GM23338 (cell line): ENCODE measurements at regions not wholly inside any gene's neighbourhood (a gene's known extent, or its start where the extent isn't known, plus 50 kb on each side); places are given as distances from the start of the nearest gene placed in this dataset.

ENCODE experiments used
- ATAC-seq: fragments of 200-7000 bp; cut with Tn5 transposase; 3 replicates; pipeline ENCODE4 v1.9.1; 2020
- DNase-seq: peaks from one replicate; pipeline ENCODE4 v3.0.0-alpha.2; 2015; ENCODE audit warnings: low spot score
- H2AFZ ChIP-seq: fragments of 200-600 bp; sonication (generic); 2 replicates; pipeline ENCODE4 v1.8.0; 2016; ENCODE audit warnings: antibody characterized with exemption, mild to moderate bottlenecking, moderate library complexity
- H3F3A ChIP-seq: fragments of 200-600 bp; sonication (generic); replicated peaks from 2 replicates; pipeline ENCODE4 v1.8.0; 2017; ENCODE audit warnings: antibody characterized with exemption, mixed run types, low read depth
- H3K27ac ChIP-seq: fragments of 200-600 bp; sonication (generic); 2 replicates; pipeline ENCODE4 v1.6.1; 2016; ENCODE audit warnings: low read depth
- H3K27me3 ChIP-seq: fragments of 200-600 bp; sonication (generic); 2 replicates; pipeline ENCODE4 v1.8.0; 2016; ENCODE audit warnings: mild to moderate bottlenecking, mixed run types, moderate library complexity; ENCODE audit not compliant: insufficient read depth
- H3K36me3 ChIP-seq: fragments of 200-600 bp; sonication (generic); 2 replicates; pipeline ENCODE4 v1.8.0; 2016; ENCODE audit warnings: mild to moderate bottlenecking; ENCODE audit not compliant: insufficient read depth
- H3K4me1 ChIP-seq: fragments of 200-600 bp; sonication (generic); 2 replicates; pipeline ENCODE4 v1.8.0; 2016; ENCODE audit warnings: mild to moderate bottlenecking, moderate library complexity; ENCODE audit not compliant: insufficient read depth
- H3K4me2 ChIP-seq: fragments of 200-600 bp; sonication (generic); 2 replicates; pipeline ENCODE4 v1.7.1; 2017; ENCODE audit warnings: mixed run types
- H3K4me3 ChIP-seq: fragments of 200-600 bp; sonication (generic); 2 replicates; pipeline ENCODE4 v1.6.1; 2016; ENCODE audit warnings: mixed run types
- H3K79me2 ChIP-seq: fragments of 200-600 bp; sonication (generic); replicated peaks from 2 replicates; pipeline ENCODE4 v1.8.0; 2017; ENCODE audit warnings: mild to moderate bottlenecking; ENCODE audit not compliant: insufficient read depth
- H3K9me2 ChIP-seq: fragments of 200-600 bp; sonication (generic); 2 replicates; pipeline ENCODE4 v1.8.0; 2017; ENCODE audit not compliant: insufficient read depth
- H4K20me1 ChIP-seq: fragments of 200-600 bp; sonication (generic); replicated peaks from 2 replicates; pipeline ENCODE4 v1.8.0; 2017; ENCODE audit warnings: mild to moderate bottlenecking; ENCODE audit not compliant: insufficient read depth
- H3K27ac Mint-ChIP-seq: 2 replicates; pipeline ENCODE4 v1.8.0; 2020; ENCODE audit warnings: inconsistent platforms, mild to moderate bottlenecking, moderate library complexity, mixed read lengths
- H3K27me3 Mint-ChIP-seq: 3 replicates; pipeline ENCODE4 v1.8.0; 2022; ENCODE audit warnings: low read depth, mild to moderate bottlenecking, moderate library complexity, mixed read lengths, inconsistent platforms; ENCODE audit not compliant: insufficient read depth, poor library complexity
- H3K36me3 Mint-ChIP-seq: 3 replicates; pipeline ENCODE4 v1.8.0; 2021; ENCODE audit warnings: low read depth, mild to moderate bottlenecking, inconsistent platforms, moderate library complexity, mixed read lengths
- H3K4me1 Mint-ChIP-seq: 3 replicates; pipeline ENCODE4 v1.8.0; 2020; ENCODE audit warnings: mild to moderate bottlenecking, inconsistent platforms, mixed read lengths
- H3K4me3 Mint-ChIP-seq: 3 replicates; pipeline ENCODE4 v1.8.0; 2021; ENCODE audit warnings: moderate library complexity, mild to moderate bottlenecking, inconsistent platforms, mixed read lengths
- H3K9me3 Mint-ChIP-seq: 3 replicates; pipeline ENCODE4 v1.8.0; 2020; ENCODE audit warnings: moderate library complexity, mild to moderate bottlenecking, inconsistent platforms, mixed read lengths
- CREB1 ChIP-seq: fragments of 250-450 bp; sonication (Bioruptor Pico); IDR thresholded peaks from 2 replicates; pipeline ENCODE4 v1.5.0; 2020; ENCODE audit warnings: low read depth, mild to moderate bottlenecking, moderate library complexity
- EZH2 ChIP-seq: fragments of 200-600 bp; sonication (generic); IDR thresholded peaks from one replicate; pipeline ENCODE4 v1.8.0; 2017; ENCODE audit warnings: antibody characterized with exemption, mild to moderate bottlenecking, low read depth; ENCODE audit not compliant: unreplicated experiment
- EZH2phosphoT487 ChIP-seq: fragments of 200-600 bp; sonication (generic); IDR thresholded peaks from one replicate; pipeline ENCODE4 v1.8.1; 2018; ENCODE audit warnings: antibody characterized with exemption; ENCODE audit not compliant: unreplicated experiment
- JUNB ChIP-seq: IDR thresholded peaks from one replicate; pipeline ENCODE4 v1.6.1; 2016; ENCODE audit warnings: antibody characterized with exemption; ENCODE audit not compliant: unreplicated experiment
- NANOG ChIP-seq: IDR thresholded peaks from 2 replicates; pipeline ENCODE4 v1.6.1; 2016; ENCODE audit warnings: antibody characterized with exemption, borderline replicate concordance
- POLR2AphosphoS5 ChIP-seq: IDR thresholded peaks from 2 replicates; pipeline ENCODE4 v1.6.1; 2016; ENCODE audit warnings: antibody characterized with exemption, low read depth
- STAT1 ChIP-seq: IDR thresholded peaks from one replicate; pipeline ENCODE4 v1.6.1; 2016; ENCODE audit warnings: antibody characterized with exemption; ENCODE audit not compliant: unreplicated experiment
- ZNF114 ChIP-seq: fragments of 250-450 bp; sonication (Bioruptor Pico); IDR thresholded peaks from 2 replicates; pipeline ENCODE4 v1.5.0; 2020; ENCODE audit warnings: mild to moderate bottlenecking, moderate library complexity
- ZNF331 ChIP-seq: fragments of 250-450 bp; sonication (Bioruptor Pico); IDR thresholded peaks from 2 replicates; pipeline ENCODE4 v1.5.0; 2020; ENCODE audit warnings: low read depth, mild to moderate bottlenecking, moderate library complexity
- TF ChIP-seq, protein P1 (sequence below), 2 experiments: fragments of 200-600 bp in 1 of 2; sonication (generic) in 1 of 2; conservative IDR thresholded peaks; 2 replicates each; pipeline versions ENCODE4 v1.5.1 to v1.6.1; 2016 to 2017; ENCODE audit warnings: antibody characterized with exemption in 2 of 2, low read depth in 2 of 2, mild to moderate bottlenecking in 2 of 2, moderate library complexity in 1 of 2
- TF ChIP-seq, protein P2 (sequence below): IDR thresholded peaks from one replicate; pipeline ENCODE4 v1.6.1; 2018; ENCODE audit warnings: antibody characterized with exemption; ENCODE audit not compliant: unreplicated experiment
- TF ChIP-seq, protein P3 (sequence below): fragments of 250-450 bp; sonication (Bioruptor Pico); IDR thresholded peaks from 2 replicates; pipeline ENCODE4 v1.5.0; 2020; ENCODE audit warnings: mild to moderate bottlenecking, moderate library complexity
- TF ChIP-seq, protein P4 (sequence below): IDR thresholded peaks from 2 replicates; pipeline ENCODE4 v1.6.1; 2016; ENCODE audit warnings: antibody characterized with exemption

DNA sequence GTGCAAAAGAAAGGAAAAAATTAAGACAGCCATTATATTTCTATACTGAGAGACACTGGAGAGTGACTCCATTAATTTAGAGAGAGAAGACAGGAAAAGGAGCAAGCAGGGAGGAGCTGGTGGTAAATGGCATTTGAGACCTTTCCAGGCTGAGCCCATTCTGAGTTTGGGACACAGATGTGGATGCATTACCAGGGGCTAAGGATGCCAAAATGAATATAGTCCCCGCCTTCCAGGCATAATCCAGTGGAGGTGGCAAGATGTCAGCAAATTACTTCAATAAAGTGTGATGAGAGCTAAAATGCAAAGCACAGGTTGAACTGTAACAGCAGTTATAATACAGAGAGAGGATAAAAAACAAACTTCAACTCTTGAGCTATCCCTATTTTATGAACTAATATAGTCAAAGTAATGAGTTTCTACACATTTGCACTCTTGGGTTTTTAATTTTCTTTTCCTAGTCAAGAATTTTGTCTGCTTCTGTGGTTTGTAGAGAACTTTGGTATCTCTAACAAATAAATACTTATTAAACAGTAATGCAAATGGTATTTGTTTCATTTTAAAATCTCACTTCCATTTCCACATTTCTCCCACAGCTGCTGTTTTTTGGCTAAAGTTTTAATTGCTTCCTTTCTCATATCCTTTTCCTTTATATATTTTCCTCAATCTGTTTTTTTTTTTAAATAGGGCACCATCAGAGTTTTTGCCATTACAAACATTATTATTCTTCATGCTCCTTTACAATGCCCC, 228.2 kb upstream of the KCNK2 start:
- Mint-ChIP-seq H3K27ac (no peak overlapping the region), H3K9me3 (peaks cover 7% of the 10 kb centered on the region), H3K4me1 (no peaks in the 10 kb centered on the region), H3K4me3 (no peak overlapping the region), H3K27me3 (no peaks in the 10 kb centered on the region), H3K36me3 (peaks cover 6% of the 10 kb centered on the region; the same call in 2 of the 3 replicates)
- H4K20me1 ChIP-seq: no peaks in the 10 kb centered on the region
- H3F3A ChIP-seq: no peaks in the 10 kb centered on the region
- ATAC-seq (no peak), DNase-seq (no peak)
- no peak overlapping the region for H3K4me3 ChIP-seq
- peaks cover 9% of the 10 kb centered on the region; the same call in 1 of the 2 replicates for H3K36me3 ChIP-seq
- H3K4me2 ChIP-seq: no peak overlapping the region
- H3K27me3 ChIP-seq: no peaks in the 10 kb centered on the region
- H3K9me2 ChIP-seq: no peaks in the 10 kb centered on the region
- no peak for TF ChIP-seq EZH2
- TF ChIP-seq POLR2AphosphoS5: no peak
- TF ChIP-seq, protein P1, sequence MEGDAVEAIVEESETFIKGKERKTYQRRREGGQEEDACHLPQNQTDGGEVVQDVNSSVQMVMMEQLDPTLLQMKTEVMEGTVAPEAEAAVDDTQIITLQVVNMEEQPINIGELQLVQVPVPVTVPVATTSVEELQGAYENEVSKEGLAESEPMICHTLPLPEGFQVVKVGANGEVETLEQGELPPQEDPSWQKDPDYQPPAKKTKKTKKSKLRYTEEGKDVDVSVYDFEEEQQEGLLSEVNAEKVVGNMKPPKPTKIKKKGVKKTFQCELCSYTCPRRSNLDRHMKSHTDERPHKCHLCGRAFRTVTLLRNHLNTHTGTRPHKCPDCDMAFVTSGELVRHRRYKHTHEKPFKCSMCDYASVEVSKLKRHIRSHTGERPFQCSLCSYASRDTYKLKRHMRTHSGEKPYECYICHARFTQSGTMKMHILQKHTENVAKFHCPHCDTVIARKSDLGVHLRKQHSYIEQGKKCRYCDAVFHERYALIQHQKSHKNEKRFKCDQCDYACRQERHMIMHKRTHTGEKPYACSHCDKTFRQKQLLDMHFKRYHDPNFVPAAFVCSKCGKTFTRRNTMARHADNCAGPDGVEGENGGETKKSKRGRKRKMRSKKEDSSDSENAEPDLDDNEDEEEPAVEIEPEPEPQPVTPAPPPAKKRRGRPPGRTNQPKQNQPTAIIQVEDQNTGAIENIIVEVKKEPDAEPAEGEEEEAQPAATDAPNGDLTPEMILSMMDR (conservative IDR thresholded peaks at IDR 0.05; ENCODE audit: low read depth in 2 of 2): no peak
- TF ChIP-seq, protein P2, sequence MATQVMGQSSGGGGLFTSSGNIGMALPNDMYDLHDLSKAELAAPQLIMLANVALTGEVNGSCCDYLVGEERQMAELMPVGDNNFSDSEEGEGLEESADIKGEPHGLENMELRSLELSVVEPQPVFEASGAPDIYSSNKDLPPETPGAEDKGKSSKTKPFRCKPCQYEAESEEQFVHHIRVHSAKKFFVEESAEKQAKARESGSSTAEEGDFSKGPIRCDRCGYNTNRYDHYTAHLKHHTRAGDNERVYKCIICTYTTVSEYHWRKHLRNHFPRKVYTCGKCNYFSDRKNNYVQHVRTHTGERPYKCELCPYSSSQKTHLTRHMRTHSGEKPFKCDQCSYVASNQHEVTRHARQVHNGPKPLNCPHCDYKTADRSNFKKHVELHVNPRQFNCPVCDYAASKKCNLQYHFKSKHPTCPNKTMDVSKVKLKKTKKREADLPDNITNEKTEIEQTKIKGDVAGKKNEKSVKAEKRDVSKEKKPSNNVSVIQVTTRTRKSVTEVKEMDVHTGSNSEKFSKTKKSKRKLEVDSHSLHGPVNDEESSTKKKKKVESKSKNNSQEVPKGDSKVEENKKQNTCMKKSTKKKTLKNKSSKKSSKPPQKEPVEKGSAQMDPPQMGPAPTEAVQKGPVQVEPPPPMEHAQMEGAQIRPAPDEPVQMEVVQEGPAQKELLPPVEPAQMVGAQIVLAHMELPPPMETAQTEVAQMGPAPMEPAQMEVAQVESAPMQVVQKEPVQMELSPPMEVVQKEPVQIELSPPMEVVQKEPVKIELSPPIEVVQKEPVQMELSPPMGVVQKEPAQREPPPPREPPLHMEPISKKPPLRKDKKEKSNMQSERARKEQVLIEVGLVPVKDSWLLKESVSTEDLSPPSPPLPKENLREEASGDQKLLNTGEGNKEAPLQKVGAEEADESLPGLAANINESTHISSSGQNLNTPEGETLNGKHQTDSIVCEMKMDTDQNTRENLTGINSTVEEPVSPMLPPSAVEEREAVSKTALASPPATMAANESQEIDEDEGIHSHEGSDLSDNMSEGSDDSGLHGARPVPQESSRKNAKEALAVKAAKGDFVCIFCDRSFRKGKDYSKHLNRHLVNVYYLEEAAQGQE: no peak
- TF ChIP-seq EZH2phosphoT487: no peak
- TF ChIP-seq JUNB: no peak
- TF ChIP-seq ZNF331 (CRISPR knock-in tag): no peak
- TF ChIP-seq, protein P3, sequence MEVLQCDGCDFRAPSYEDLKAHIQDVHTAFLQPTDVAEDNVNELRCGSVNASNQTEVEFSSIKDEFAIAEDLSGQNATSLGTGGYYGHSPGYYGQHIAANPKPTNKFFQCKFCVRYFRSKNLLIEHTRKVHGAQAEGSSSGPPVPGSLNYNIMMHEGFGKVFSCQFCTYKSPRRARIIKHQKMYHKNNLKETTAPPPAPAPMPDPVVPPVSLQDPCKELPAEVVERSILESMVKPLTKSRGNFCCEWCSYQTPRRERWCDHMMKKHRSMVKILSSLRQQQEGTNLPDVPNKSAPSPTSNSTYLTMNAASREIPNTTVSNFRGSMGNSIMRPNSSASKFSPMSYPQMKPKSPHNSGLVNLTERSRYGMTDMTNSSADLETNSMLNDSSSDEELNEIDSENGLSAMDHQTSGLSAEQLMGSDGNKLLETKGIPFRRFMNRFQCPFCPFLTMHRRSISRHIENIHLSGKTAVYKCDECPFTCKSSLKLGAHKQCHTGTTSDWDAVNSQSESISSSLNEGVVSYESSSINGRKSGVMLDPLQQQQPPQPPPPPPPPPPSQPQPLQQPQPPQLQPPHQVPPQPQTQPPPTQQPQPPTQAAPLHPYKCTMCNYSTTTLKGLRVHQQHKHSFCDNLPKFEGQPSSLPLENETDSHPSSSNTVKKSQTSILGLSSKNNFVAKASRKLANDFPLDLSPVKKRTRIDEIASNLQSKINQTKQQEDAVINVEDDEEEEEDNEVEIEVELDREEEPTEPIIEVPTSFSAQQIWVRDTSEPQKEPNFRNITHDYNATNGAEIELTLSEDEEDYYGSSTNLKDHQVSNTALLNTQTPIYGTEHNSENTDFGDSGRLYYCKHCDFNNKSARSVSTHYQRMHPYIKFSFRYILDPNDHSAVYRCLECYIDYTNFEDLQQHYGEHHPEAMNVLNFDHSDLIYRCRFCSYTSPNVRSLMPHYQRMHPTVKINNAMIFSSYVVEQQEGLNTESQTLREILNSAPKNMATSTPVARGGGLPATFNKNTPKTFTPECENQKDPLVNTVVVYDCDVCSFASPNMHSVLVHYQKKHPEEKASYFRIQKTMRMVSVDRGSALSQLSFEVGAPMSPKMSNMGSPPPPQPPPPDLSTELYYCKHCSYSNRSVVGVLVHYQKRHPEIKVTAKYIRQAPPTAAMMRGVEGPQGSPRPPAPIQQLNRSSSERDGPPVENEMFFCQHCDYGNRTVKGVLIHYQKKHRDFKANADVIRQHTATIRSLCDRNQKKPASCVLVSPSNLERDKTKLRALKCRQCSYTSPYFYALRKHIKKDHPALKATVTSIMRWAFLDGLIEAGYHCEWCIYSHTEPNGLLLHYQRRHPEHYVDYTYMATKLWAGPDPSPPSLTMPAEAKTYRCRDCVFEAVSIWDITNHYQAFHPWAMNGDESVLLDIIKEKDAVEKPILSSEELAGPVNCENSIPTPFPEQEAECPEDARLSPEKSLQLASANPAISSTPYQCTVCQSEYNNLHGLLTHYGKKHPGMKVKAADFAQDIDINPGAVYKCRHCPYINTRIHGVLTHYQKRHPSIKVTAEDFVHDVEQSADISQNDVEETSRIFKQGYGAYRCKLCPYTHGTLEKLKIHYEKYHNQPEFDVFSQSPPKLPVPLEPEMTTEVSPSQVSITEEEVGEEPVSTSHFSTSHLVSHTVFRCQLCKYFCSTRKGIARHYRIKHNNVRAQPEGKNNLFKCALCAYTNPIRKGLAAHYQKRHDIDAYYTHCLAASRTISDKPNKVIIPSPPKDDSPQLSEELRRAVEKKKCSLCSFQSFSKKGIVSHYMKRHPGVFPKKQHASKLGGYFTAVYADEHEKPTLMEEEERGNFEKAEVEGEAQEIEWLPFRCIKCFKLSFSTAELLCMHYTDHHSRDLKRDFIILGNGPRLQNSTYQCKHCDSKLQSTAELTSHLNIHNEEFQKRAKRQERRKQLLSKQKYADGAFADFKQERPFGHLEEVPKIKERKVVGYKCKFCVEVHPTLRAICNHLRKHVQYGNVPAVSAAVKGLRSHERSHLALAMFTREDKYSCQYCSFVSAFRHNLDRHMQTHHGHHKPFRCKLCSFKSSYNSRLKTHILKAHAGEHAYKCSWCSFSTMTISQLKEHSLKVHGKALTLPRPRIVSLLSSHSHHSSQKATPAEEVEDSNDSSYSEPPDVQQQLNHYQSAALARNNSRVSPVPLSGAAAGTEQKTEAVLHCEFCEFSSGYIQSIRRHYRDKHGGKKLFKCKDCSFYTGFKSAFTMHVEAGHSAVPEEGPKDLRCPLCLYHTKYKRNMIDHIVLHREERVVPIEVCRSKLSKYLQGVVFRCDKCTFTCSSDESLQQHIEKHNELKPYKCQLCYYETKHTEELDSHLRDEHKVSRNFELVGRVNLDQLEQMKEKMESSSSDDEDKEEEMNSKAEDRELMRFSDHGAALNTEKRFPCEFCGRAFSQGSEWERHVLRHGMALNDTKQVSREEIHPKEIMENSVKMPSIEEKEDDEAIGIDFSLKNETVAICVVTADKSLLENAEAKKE (CRISPR knock-in tag): no peak
- no peak for TF ChIP-seq ZNF114 (CRISPR knock-in tag)
- TF ChIP-seq NANOG: no peak
- TF ChIP-seq, protein P4, sequence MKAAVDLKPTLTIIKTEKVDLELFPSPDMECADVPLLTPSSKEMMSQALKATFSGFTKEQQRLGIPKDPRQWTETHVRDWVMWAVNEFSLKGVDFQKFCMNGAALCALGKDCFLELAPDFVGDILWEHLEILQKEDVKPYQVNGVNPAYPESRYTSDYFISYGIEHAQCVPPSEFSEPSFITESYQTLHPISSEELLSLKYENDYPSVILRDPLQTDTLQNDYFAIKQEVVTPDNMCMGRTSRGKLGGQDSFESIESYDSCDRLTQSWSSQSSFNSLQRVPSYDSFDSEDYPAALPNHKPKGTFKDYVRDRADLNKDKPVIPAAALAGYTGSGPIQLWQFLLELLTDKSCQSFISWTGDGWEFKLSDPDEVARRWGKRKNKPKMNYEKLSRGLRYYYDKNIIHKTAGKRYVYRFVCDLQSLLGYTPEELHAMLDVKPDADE: no peak
- no peak for TF ChIP-seq CREB1 (CRISPR knock-in tag)
- TF ChIP-seq STAT1: no peak
- no peak overlapping the region for H2AFZ ChIP-seq
- H3K27ac ChIP-seq: no peak overlapping the region
- H3K79me2 ChIP-seq: no peaks in the 10 kb centered on the region
- H3K4me1 ChIP-seq: no peaks in the 10 kb centered on the region
